PC-9 (cell line): ENCODE measurements at regions not wholly inside any gene's neighbourhood (a gene's known extent, or its start where the extent isn't known, plus 50 kb on each side); places are given as distances from the start of the nearest gene placed in this dataset.
"Not testable (repeated sequence)": the region's sequence is repeated elsewhere in the genome, so short reads cannot be mapped to it uniquely, and the experiment has no call there.

Source experiments
- BruUV-seq: library from RNA; stranded (reverse); fragments of 400-500 nt; replicated peaks from 2 replicates; lab custom pipeline; 2021; lab: Mats Ljungman, UMichigan
- CTCF ChIA-PET: fragments of 300-600 bp; sonication (Branson Sonifier 250); formaldehyde crosslinking; loops from one replicate; lab custom pipeline; 2022; ENCODE audit warnings: antibody characterized with exemption; lab: Charles Lee
- POLR2A ChIA-PET: fragments of 300-600 bp; sonication (Branson Sonifier 250); formaldehyde crosslinking; loops from one replicate; lab custom pipeline; 2022; ENCODE audit warnings: antibody characterized with exemption; ENCODE audit not compliant: unreplicated experiment; lab: Charles Lee
- DNase-seq, 2 experiments: peaks; one replicate each; pipeline versions ENCODE4 v3.0.0 to v3.0.0-alpha.2; 2015 to 2022; ENCODE audit warnings: mixed read lengths in 1 of 2
- H2AFZ ChIP-seq: fragments of 200-600 bp; sonication (generic); 2 replicates; pipeline ENCODE4 v1.8.1; 2017; ENCODE audit warnings: antibody characterized with exemption
- H3F3A ChIP-seq: fragments of 200-600 bp; sonication (generic); 2 replicates; pipeline ENCODE4 v1.8.1; 2017; ENCODE audit warnings: antibody characterized with exemption, mild to moderate bottlenecking, low read depth; ENCODE audit not compliant: insufficient read depth
- H3K27ac ChIP-seq: fragments of 200-600 bp; sonication (generic); 2 replicates; pipeline ENCODE4 v1.6.1; 2016; ENCODE audit warnings: mixed run types
- H3K27me3 ChIP-seq: fragments of 200-600 bp; sonication (generic); 2 replicates; pipeline ENCODE4 v1.6.1; 2016; ENCODE audit warnings: low read depth, mixed run types; ENCODE audit not compliant: insufficient read depth
- H3K36me3 ChIP-seq: fragments of 200-600 bp; sonication (generic); 2 replicates; pipeline ENCODE4 v1.6.1; 2016; ENCODE audit warnings: low read depth, mixed run types
- H3K4me1 ChIP-seq: fragments of 200-600 bp; sonication (generic); replicated peaks from 2 replicates; pipeline ENCODE4 v1.6.1; 2016; ENCODE audit warnings: mixed run types; ENCODE audit not compliant: insufficient read depth
- H3K4me2 ChIP-seq: fragments of 200-600 bp; sonication (generic); 2 replicates; pipeline ENCODE4 v1.6.1; 2017; ENCODE audit warnings: mixed run types
- H3K4me3 ChIP-seq: fragments of 200-600 bp; sonication (generic); 2 replicates; pipeline ENCODE4 v1.6.1; 2016; ENCODE audit warnings: mixed run types
- H3K79me2 ChIP-seq: fragments of 200-600 bp; sonication (generic); 2 replicates; pipeline ENCODE4 v1.6.1; 2017; ENCODE audit warnings: low read depth, mixed run types
- H3K9me2 ChIP-seq: fragments of 200-600 bp; sonication (generic); 2 replicates; pipeline ENCODE4 v1.8.1; 2017; ENCODE audit warnings: mild to moderate bottlenecking; ENCODE audit not compliant: insufficient read depth
- H3K9me3 ChIP-seq: fragments of 200-600 bp; sonication (generic); 2 replicates; pipeline ENCODE4 v1.8.1; 2016; ENCODE audit warnings: low read depth; ENCODE audit not compliant: insufficient read depth
- H4K20me1 ChIP-seq: fragments of 200-600 bp; sonication (generic); 2 replicates; pipeline ENCODE4 v1.8.1; 2017; ENCODE audit not compliant: insufficient read depth
- EZH2 ChIP-seq: fragments of 200-600 bp; sonication (generic); IDR thresholded peaks from 2 replicates; pipeline ENCODE4 v1.8.0; 2017; ENCODE audit warnings: antibody characterized with exemption, low read depth
- intact Hi-C: fragments of 100-400 bp; cut with micrococcal nuclease; formaldehyde crosslinking; loops from one replicate; pipeline ENCODE4 v1.10.0; 2022; ENCODE audit not compliant: unreplicated experiment
- TF ChIP-seq, protein P1 (sequence below): fragments of 200-600 bp; sonication (generic); conservative IDR thresholded peaks from 2 replicates; pipeline ENCODE4 v1.6.1; 2017; ENCODE audit warnings: mixed run types, antibody characterized with exemption, mild to moderate bottlenecking, moderate library complexity

GRCh38 chr13:81001828-81002385, 661.0 kb upstream of the SPRY2 start:
- TF ChIP-seq EZH2, result no peak
- TF ChIP-seq, protein P1, sequence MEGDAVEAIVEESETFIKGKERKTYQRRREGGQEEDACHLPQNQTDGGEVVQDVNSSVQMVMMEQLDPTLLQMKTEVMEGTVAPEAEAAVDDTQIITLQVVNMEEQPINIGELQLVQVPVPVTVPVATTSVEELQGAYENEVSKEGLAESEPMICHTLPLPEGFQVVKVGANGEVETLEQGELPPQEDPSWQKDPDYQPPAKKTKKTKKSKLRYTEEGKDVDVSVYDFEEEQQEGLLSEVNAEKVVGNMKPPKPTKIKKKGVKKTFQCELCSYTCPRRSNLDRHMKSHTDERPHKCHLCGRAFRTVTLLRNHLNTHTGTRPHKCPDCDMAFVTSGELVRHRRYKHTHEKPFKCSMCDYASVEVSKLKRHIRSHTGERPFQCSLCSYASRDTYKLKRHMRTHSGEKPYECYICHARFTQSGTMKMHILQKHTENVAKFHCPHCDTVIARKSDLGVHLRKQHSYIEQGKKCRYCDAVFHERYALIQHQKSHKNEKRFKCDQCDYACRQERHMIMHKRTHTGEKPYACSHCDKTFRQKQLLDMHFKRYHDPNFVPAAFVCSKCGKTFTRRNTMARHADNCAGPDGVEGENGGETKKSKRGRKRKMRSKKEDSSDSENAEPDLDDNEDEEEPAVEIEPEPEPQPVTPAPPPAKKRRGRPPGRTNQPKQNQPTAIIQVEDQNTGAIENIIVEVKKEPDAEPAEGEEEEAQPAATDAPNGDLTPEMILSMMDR, result no peak
- BruUV-seq, result no TSS peak
- no peaks in the 10 kb centered on the region for H3K9me3 ChIP-seq
- no peaks in the 10 kb centered on the region for H3K9me2 ChIP-seq
- H3F3A ChIP-seq, result no peaks in the 10 kb centered on the region
- no peak overlapping the region for H3K4me3 ChIP-seq
- no peak for DNase-seq
- no peaks in the 10 kb centered on the region for H4K20me1 ChIP-seq
- no peaks in the 10 kb centered on the region for H3K4me1 ChIP-seq
- H3K27ac ChIP-seq, result no peak overlapping the region
- no peaks in the 10 kb centered on the region for H3K79me2 ChIP-seq
- intact Hi-C loops, result no loop called here
- POLR2A ChIA-PET, result no interaction called here
- CTCF ChIA-PET, result no interaction called here
- no peak overlapping the region for H2AFZ ChIP-seq
- H3K36me3 ChIP-seq, result no peaks in the 10 kb centered on the region
- no peak overlapping the region for H3K4me2 ChIP-seq
- H3K27me3 ChIP-seq, result no peaks in the 10 kb centered on the region

- DNase-seq, H3F3A ChIP-seq, H3K4me3 ChIP-seq, H3K9me3 ChIP-seq, H3K27me3 ChIP-seq, intact Hi-C loops, H4K20me1 ChIP-seq, H3K4me1 ChIP-seq, H3K4me2 ChIP-seq, H3K27ac ChIP-seq, H3K79me2 ChIP-seq, POLR2A ChIA-PET, H3K9me2 ChIP-seq, BruUV-seq, H3K36me3 ChIP-seq, H2AFZ ChIP-seq, CTCF ChIA-PET: not testable (repeated sequence)
Measured at GRCh38 chr13:80998603-80999002, 657.7 kb upstream of the SPRY2 start.

- BruUV-seq, result no TSS peak
- H4K20me1 ChIP-seq, result no peaks in the 10 kb centered on the region
- POLR2A ChIA-PET, result no interaction called here
- no peak overlapping the region for H3K4me3 ChIP-seq
- no peaks in the 10 kb centered on the region for H3K36me3 ChIP-seq
- peaks cover 5% of the 10 kb centered on the region; the same call in 1 of the 2 replicates for H3K9me2 ChIP-seq
- no peaks in the 10 kb centered on the region for H3K79me2 ChIP-seq
- CTCF ChIA-PET, result no interaction called here
- no peak overlapping the region for H3K4me2 ChIP-seq
- no peaks in the 10 kb centered on the region for H3K9me3 ChIP-seq
- TF ChIP-seq EZH2, result no peak
- TF ChIP-seq, protein P1, result no peak
- H3F3A ChIP-seq, result no peaks in the 10 kb centered on the region
- H3K27ac ChIP-seq, result no peak overlapping the region
- intact Hi-C loops, result no loop called here
- no peak for DNase-seq
- no peaks in the 10 kb centered on the region for H3K4me1 ChIP-seq
- no peaks in the 10 kb centered on the region for H3K27me3 ChIP-seq
- H2AFZ ChIP-seq, result no peak overlapping the region
Measured at GRCh38 chr13:80989747-80990146, 648.8 kb upstream of the SPRY2 start.

DNA sequence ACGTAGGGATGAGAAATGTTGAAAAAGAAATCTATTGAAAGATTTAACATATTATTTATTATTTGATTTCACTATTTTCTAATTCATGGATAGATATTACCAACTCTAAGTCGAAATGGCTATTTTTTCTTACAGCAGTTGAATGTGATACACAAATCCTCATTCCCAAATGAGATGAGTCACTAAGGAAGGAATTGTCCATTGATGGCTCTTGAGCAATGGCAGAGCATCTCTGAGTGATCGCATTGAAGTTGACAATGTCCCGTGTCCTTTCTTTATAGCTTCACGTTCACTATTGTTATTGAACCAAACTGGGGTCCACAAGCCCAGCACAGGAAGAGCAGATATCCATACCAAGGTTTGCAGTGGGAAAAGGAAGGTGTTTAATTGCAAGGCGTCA, 648.3 kb upstream of the SPRY2 start:
- no peaks in the 10 kb centered on the region for H3F3A ChIP-seq
- no peak overlapping the region for H2AFZ ChIP-seq
- POLR2A ChIA-PET, result no interaction called here
- H3K4me2 ChIP-seq, result no peak overlapping the region
- H4K20me1 ChIP-seq, result no peaks in the 10 kb centered on the region
- CTCF ChIA-PET, result no interaction called here
- no peaks in the 10 kb centered on the region for H3K27me3 ChIP-seq
- TF ChIP-seq, protein P1, result no peak
- no peak for TF ChIP-seq EZH2
- H3K79me2 ChIP-seq, result no peaks in the 10 kb centered on the region
- BruUV-seq, result no TSS peak
- peaks cover 5% of the 10 kb centered on the region; the same call in 1 of the 2 replicates for H3K9me2 ChIP-seq
- H3K4me3 ChIP-seq, result no peak overlapping the region
- intact Hi-C loops, result no loop called here
- no peaks in the 10 kb centered on the region for H3K9me3 ChIP-seq
- no peak for DNase-seq
- H3K4me1 ChIP-seq, result no peaks in the 10 kb centered on the region
- H3K36me3 ChIP-seq, result no peaks in the 10 kb centered on the region
- H3K27ac ChIP-seq, result no peak overlapping the region
